HL-60 (cell line): ENCODE measurements at regions not wholly inside any gene's neighbourhood (a gene's known extent, or its start where the extent isn't known, plus 50 kb on each side); places are given as distances from the start of the nearest gene placed in this dataset.

ENCODE experiments used
- DNase-seq, 2 experiments: peaks; one replicate each; pipeline ENCODE4 v3.0.0-alpha.2; 2010 to 2020; ENCODE audit warnings: low read depth in 1 of 2, low spot score in 1 of 2
- H3K27ac ChIP-seq: fragments of 250-450 bp; sonication (Bioruptor Pico); replicated peaks from 2 replicates; pipeline ENCODE4 v1.5.1; 2020; ENCODE audit warnings: mild to moderate bottlenecking, moderate library complexity
- H3K27me3 ChIP-seq: fragments of 250-450 bp; sonication (Bioruptor Pico); 2 replicates; pipeline ENCODE4 v1.5.1; 2021; ENCODE audit warnings: mild to moderate bottlenecking, moderate library complexity; ENCODE audit not compliant: insufficient read depth, poor library complexity, severe bottlenecking
- H3K4me3 ChIP-seq: replicated peaks from 2 replicates; pipeline ENCODE4 v1.5.1; 2011; ENCODE audit warnings: mild to moderate bottlenecking, control low read depth, low read length; ENCODE audit not compliant: insufficient read depth
- CTCF ChIP-seq: IDR thresholded peaks from one replicate; pipeline ENCODE4 v1.5.1; 2011; ENCODE audit warnings: low read length, control low read depth, inconsistent platforms; ENCODE audit not compliant: insufficient read depth
- GABPA ChIP-seq: IDR thresholded peaks from 2 replicates; pipeline ENCODE4 v1.6.1; 2012; ENCODE audit warnings: low read depth
- POLR2AphosphoS5 ChIP-seq: IDR thresholded peaks from 2 replicates; pipeline ENCODE4 v1.6.1; 2012; ENCODE audit warnings: low read depth
- REST ChIP-seq: IDR thresholded peaks from 2 replicates; pipeline ENCODE4 v1.6.1; 2012; ENCODE audit warnings: low read depth; ENCODE audit not compliant: insufficient replicate concordance
- SPI1 ChIP-seq: IDR thresholded peaks from 2 replicates; pipeline ENCODE4 v1.6.1; 2012; ENCODE audit warnings: low read depth, mild to moderate bottlenecking, borderline replicate concordance

GRCh38 chr20:22667198-22667597, 82.8 kb upstream of the FOXA2 start:
- H3K27ac ChIP-seq = no peak overlapping the region
- H3K4me3 ChIP-seq = no peak overlapping the region
- no peaks in the 10 kb centered on the region for H3K27me3 ChIP-seq
- no peak for DNase-seq
- TF ChIP-seq POLR2AphosphoS5 (no peak), SPI1 (no peak), REST (no peak), GABPA (no peak), CTCF (no peak)

GRCh38 chr20:22672191-22672590, 87.8 kb upstream of the FOXA2 start:
- Histone ChIP-seq H3K27ac (no peak overlapping the region), H3K4me3 (no peak overlapping the region), H3K27me3 (no peaks in the 10 kb centered on the region)
- no peak for TF ChIP-seq CTCF
- DNase-seq = no peak

GRCh38 chr20:22673467-22673866, 89.1 kb upstream of the FOXA2 start:
- Histone ChIP-seq H3K4me3 (no peak overlapping the region), H3K27ac (no peak overlapping the region), H3K27me3 (no peaks in the 10 kb centered on the region)
- no peak for TF ChIP-seq GABPA
- TF ChIP-seq POLR2AphosphoS5 = no peak
- no peak for TF ChIP-seq CTCF
- no peak for TF ChIP-seq SPI1
- TF ChIP-seq REST = no peak
- no peak for DNase-seq

GRCh38 chr20:22675341-22675740, 91.0 kb upstream of the FOXA2 start:
- Histone ChIP-seq H3K27me3 (no peaks in the 10 kb centered on the region), H3K27ac (no peak overlapping the region), H3K4me3 (no peak overlapping the region)
- no peak for TF ChIP-seq CTCF
- peak; percentile 90 for TF ChIP-seq SPI1
- DNase-seq = no peak
